ENCODE measurements at regions not wholly inside any gene's neighbourhood (a gene's known extent, or its start where the extent isn't known, plus 50 kb on each side); places are given as distances from the start of the nearest gene placed in this dataset.

DNA sequence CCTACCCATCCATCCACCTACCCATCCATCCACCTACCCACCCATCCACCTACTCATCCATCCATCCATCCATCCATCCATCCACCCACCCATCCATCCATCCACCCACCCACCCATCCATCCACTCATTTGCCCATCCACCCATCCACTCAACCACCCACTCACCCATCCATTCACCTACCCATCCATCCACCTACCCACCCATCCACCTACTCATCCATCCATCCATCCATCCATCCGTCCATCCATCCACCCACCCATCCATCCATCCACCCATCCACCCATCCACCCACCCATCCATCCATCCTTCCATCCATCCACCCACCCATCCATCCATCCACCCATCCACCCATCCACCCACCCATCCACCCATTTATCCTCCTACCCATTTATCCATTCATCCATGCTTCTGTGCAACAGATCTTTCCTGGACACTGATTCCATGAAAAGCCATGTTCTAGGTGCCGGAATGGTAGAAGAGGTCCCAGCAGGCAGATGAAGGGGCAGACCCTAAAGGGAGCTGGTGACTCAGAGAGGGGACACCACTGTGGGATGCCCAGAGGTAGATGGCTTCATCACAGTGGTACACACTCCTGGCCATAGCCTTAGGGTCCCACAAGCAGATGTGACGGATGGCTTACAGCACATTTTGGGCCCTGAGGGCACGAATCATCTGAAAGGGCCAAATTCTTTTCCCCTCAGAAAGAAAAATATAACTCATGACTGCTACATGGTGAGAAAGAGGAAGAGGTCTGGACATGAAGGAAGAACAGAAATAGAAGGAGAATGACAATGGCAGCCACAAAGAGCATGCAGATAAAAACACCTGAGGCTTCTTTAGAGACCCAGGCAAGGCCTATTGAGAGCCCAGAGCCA, 76.0 kb downstream of the KCTD15 start:
- Histone ChIP-seq H3K9me3 (no peaks in the 10 kb centered on the region), H3K4me3 (ENCODE audit: low read depth in 1 of 2, low read length in 1 of 2) (no peak overlapping the region), H3K27ac (no peak overlapping the region), H3K4me1 (ENCODE audit: control insufficient read depth in 1 of 2, insufficient read depth in 1 of 2, low read depth in 1 of 2, low read length in 1 of 2) (no peaks in the 10 kb centered on the region), H3K36me3 (no peaks in the 10 kb centered on the region), H3K27me3 (peaks cover 28% of the 10 kb centered on the region)
- no peak for TF ChIP-seq CTCF (IDR thresholded peaks at IDR 0.05)

- Histone ChIP-seq H3K36me3 (no peaks in the 10 kb centered on the region), H3K9me3 (no peaks in the 10 kb centered on the region), H3K27me3 (peaks cover 4% of the 10 kb centered on the region), H3K4me3 (ENCODE audit: low read depth in 1 of 2, low read length in 1 of 2) (no peak overlapping the region), H3K4me1 (ENCODE audit: control insufficient read depth in 1 of 2, insufficient read depth in 1 of 2, low read depth in 1 of 2, low read length in 1 of 2) (no peaks in the 10 kb centered on the region), H3K27ac (no peak overlapping the region)
- TF ChIP-seq CTCF (IDR thresholded peaks at IDR 0.05), result no peak
Observed at GRCh38 chr19:33875071-33875470, 78.4 kb downstream of the KCTD15 start.

GRCh38 chr19:33876192-33876591, 79.5 kb downstream of the KCTD15 start:
- Histone ChIP-seq H3K4me1 (ENCODE audit: control insufficient read depth in 1 of 2, insufficient read depth in 1 of 2, low read depth in 1 of 2, low read length in 1 of 2) (no peaks in the 10 kb centered on the region), H3K27me3 (peaks cover 3% of the 10 kb centered on the region), H3K36me3 (no peaks in the 10 kb centered on the region), H3K27ac (no peak overlapping the region), H3K4me3 (ENCODE audit: low read depth in 1 of 2, low read length in 1 of 2) (no peak overlapping the region), H3K9me3 (no peaks in the 10 kb centered on the region)
- TF ChIP-seq CTCF (IDR thresholded peaks at IDR 0.05), result no peak

DNA sequence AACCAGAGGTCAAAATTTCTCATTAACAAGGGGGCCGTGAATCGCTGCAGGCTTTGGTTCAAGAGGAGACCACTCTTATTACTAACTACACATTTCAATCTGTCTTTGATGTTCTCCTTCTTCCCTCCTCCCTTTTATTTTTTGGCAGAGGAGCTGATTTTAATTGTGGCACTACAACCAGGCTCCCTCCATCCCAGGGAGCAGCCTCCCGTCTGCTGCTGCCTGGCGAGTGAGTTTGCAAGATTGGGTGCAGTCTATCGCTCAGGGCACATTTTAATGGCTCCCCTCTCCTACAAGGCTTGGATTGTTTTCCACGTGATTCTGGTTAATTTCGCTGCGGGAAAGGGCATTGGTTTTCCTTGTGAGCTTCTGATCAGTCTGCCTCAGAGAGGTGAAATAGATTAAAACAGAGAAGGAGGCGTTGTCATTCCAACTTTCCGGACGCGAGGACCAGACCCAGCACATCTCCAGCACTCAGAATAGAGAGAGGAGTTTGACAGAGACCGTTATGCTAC, 81.4 kb downstream of the KCTD15 start:
- peaks cover 7% of the 10 kb centered on the region for H3K27me3 ChIP-seq
- H3K27ac ChIP-seq, result no peak overlapping the region
- H3K9me3 ChIP-seq, result no peaks in the 10 kb centered on the region
- H3K4me1 ChIP-seq (ENCODE audit: control insufficient read depth in 1 of 2, insufficient read depth in 1 of 2, low read depth in 1 of 2, low read length in 1 of 2), result no peaks in the 10 kb centered on the region
- no peak for TF ChIP-seq CTCF (IDR thresholded peaks at IDR 0.05)
- H3K4me3 ChIP-seq (ENCODE audit: low read depth in 1 of 2, low read length in 1 of 2), result no peak overlapping the region
- H3K36me3 ChIP-seq, result no peaks in the 10 kb centered on the region

DNA sequence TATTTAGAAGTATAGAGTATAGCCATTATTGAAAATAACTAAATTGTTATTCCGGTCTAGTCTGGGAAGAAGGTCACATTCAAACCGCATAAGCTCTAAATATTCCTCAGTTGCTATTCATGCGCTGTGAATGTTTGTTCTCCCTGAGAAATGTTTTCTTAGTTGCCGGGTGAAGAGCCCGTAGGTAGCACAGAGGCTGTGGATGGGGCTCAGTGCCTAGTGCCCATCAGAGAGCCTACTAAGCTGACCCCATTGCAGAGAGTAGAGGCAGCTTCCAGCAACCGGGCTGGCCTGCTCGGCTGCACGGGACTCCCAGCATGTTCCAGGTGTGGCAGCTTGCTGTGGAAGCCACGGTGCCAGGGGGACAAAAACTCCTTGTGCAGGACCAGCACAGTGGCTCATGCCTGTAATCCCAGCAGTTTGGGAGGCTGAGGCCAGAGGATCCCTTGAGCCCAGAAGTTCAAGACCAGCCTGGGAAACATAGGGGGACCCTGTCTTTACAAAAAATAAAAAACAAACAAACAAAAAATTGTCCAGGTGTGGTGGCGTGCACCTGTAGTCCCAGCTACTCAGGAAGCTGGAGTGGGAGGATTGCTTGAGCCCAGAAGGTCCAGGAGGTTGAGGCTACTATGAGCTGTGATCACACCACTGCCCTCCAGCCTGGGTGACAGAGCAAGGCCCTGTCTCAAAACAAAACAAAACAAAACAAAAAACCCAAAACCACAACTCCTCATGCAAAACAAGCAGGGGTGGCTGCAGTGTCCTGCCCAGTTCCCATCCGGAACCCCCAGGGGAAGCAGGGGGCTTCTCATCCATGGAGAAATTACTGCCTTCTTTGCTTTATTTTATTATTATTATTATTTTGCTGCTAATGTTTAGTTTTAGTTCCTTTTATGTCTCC, 82.5 kb downstream of the KCTD15 start:
- Histone ChIP-seq H3K4me1 (ENCODE audit: control insufficient read depth in 1 of 2, insufficient read depth in 1 of 2, low read depth in 1 of 2, low read length in 1 of 2) (no peaks in the 10 kb centered on the region), H3K9me3 (no peaks in the 10 kb centered on the region), H3K27ac (no peak overlapping the region), H3K4me3 (ENCODE audit: low read depth in 1 of 2, low read length in 1 of 2) (no peak overlapping the region), H3K27me3 (peaks cover 17% of the 10 kb centered on the region), H3K36me3 (no peaks in the 10 kb centered on the region)
- no peak for TF ChIP-seq CTCF (IDR thresholded peaks at IDR 0.05)

All from neutrophil (primary cell).